CD14-positive monocyte (primary cell): ENCODE measurements at regions not wholly inside any gene's neighbourhood (a gene's known extent, or its start where the extent isn't known, plus 50 kb on each side); places are given as distances from the start of the nearest gene placed in this dataset.

ENCODE experiments used
- DNase-seq, 3 donors: peaks; one replicate each; pipeline ENCODE4 v3.0.0-alpha.2; 2011 to 2022
- H2AFZ ChIP-seq: 2 replicates; pipeline ENCODE4 v1.6.0; 2012; ENCODE audit warnings: mild to moderate bottlenecking, low read depth, low read length, inconsistent platforms; ENCODE audit not compliant: insufficient read depth, poor library complexity, severe bottlenecking
- H3K27ac ChIP-seq, 2 donors: 1 replicate in 1 of 2; 2 replicates in 1 of 2; pipeline ENCODE4 v1.5.1; 2012 to 2013; ENCODE audit warnings: low read length in 2 of 2, control low read depth in 1 of 2, inconsistent platforms in 1 of 2, low read depth in 1 of 2, mild to moderate bottlenecking in 1 of 2
- H3K27me3 ChIP-seq, 2 donors: one replicate each; pipeline versions ENCODE4 v1.6.0 to v1.6.1; 2011 to 2013; ENCODE audit warnings: low read length in 2 of 2; ENCODE audit not compliant: control insufficient read depth in 2 of 2, insufficient read depth in 2 of 2
- H3K36me3 ChIP-seq, 2 donors: replicated peaks in 1 of 2; 1 replicate in 1 of 2; 2 replicates in 1 of 2; pipeline versions ENCODE4 v1.5.1 to v1.6.1; 2012 to 2013; ENCODE audit warnings: low read length in 2 of 2, control low read depth in 1 of 2, inconsistent platforms in 1 of 2, mild to moderate bottlenecking in 1 of 2; ENCODE audit not compliant: insufficient read depth in 2 of 2, control insufficient read depth in 1 of 2
- H3K4me1 ChIP-seq, 2 donors: 1 replicate in 1 of 2; 2 replicates in 1 of 2; pipeline versions ENCODE4 v1.5.1 to v1.6.1; 2012 to 2013; ENCODE audit warnings: low read length in 2 of 2, control low read depth in 1 of 2, inconsistent platforms in 1 of 2, mild to moderate bottlenecking in 1 of 2, moderate library complexity in 1 of 2; ENCODE audit not compliant: insufficient read depth in 2 of 2, control insufficient read depth in 1 of 2
- H3K4me2 ChIP-seq: replicated peaks from 2 replicates; pipeline ENCODE3; 2012; ENCODE audit warnings: low read length, moderate library complexity, mild to moderate bottlenecking; ENCODE audit not compliant: poor library complexity, severe bottlenecking; ENCODE audit errors: extremely low read depth
- H3K4me3 ChIP-seq, 3 experiments: fragments of 200-600 bp in 1 of 3; sonication (generic) in 1 of 3; replicated peaks in 1 of 3; 1 replicate in 2 of 3; 2 replicates in 1 of 3; pipeline ENCODE4 v1.5.1; 2011 to 2013; ENCODE audit warnings: low read length in 3 of 3, mild to moderate bottlenecking in 3 of 3, control low read depth in 2 of 3, low read depth in 2 of 3, inconsistent platforms in 1 of 3, moderate library complexity in 1 of 3
- H3K79me2 ChIP-seq: 2 replicates; pipeline ENCODE4 v1.6.0; 2012; ENCODE audit warnings: mild to moderate bottlenecking, control low read depth, inconsistent platforms, low read length, moderate library complexity; ENCODE audit not compliant: insufficient read depth
- H3K9ac ChIP-seq: 2 replicates; pipeline ENCODE4 v1.6.0; 2017; ENCODE audit warnings: low read length, mild to moderate bottlenecking; ENCODE audit not compliant: insufficient read depth, poor library complexity, severe bottlenecking
- H3K9me3 ChIP-seq, 2 donors: replicated peaks in 1 of 2; 1 replicate in 1 of 2; 2 replicates in 1 of 2; pipeline versions ENCODE4 v1.5.1 to v1.6.1; 2012 to 2013; ENCODE audit warnings: low read length in 2 of 2, control low read depth in 1 of 2; ENCODE audit not compliant: control insufficient read depth in 1 of 2, insufficient read depth in 1 of 2
- H4K20me1 ChIP-seq: 2 replicates; pipeline ENCODE4 v1.6.0; 2012; ENCODE audit warnings: mild to moderate bottlenecking, low read length, control low read depth, moderate library complexity; ENCODE audit not compliant: insufficient read depth
- H3K27ac Mint-ChIP-seq, 7 donors: one replicate each; pipeline ENCODE4 v1.8.0; 2020; ENCODE audit warnings: mild to moderate bottlenecking in 7 of 7, mixed read lengths in 7 of 7, moderate library complexity in 6 of 7, inconsistent platforms in 2 of 7
- H3K27me3 Mint-ChIP-seq, 3 donors: one replicate each; pipeline ENCODE4 v1.8.0; 2021 to 2022; ENCODE audit warnings: low read depth in 3 of 3, mild to moderate bottlenecking in 3 of 3, mixed read lengths in 3 of 3, moderate library complexity in 3 of 3, inconsistent platforms in 1 of 3
- H3K36me3 Mint-ChIP-seq, 2 donors: one replicate each; pipeline ENCODE4 v1.8.0; 2020; ENCODE audit warnings: mixed read lengths in 2 of 2, inconsistent platforms in 1 of 2, mild to moderate bottlenecking in 1 of 2
- H3K4me1 Mint-ChIP-seq: one replicate; pipeline ENCODE4 v1.8.0; 2020; ENCODE audit warnings: mild to moderate bottlenecking, mixed read lengths
- H3K4me3 Mint-ChIP-seq, 2 donors: one replicate each; pipeline ENCODE4 v1.8.0; 2020; ENCODE audit warnings: mild to moderate bottlenecking in 2 of 2, mixed read lengths in 2 of 2, moderate library complexity in 1 of 2
- H3K9me3 Mint-ChIP-seq, 7 donors: one replicate each; pipeline ENCODE4 v1.8.0; 2020 to 2022; ENCODE audit warnings: mixed read lengths in 7 of 7, mild to moderate bottlenecking in 6 of 7, moderate library complexity in 6 of 7, inconsistent platforms in 2 of 7
- WGBS: methylation state at CpG from one replicate; pipeline ENCODE4 v1.1.5; 2013; ENCODE audit warnings: missing lambda C conversion rate; ENCODE audit not compliant: insufficient coverage; 5-methylcytosine and 5-hydroxymethylcytosine counted together
- intact Hi-C, 2 donors: fragments of 100-400 bp; cut with micrococcal nuclease; formaldehyde crosslinking; loops; one replicate each; pipeline versions ENCODE4 v1.15.0 to v1.15.1; 2023
- TF ChIP-seq, protein P1 (sequence below): fragments of 200-600 bp; IDR thresholded peaks from one replicate; pipeline ENCODE4 v1.8.0; 2022; ENCODE audit warnings: antibody characterized with exemption, mild to moderate bottlenecking

DNA sequence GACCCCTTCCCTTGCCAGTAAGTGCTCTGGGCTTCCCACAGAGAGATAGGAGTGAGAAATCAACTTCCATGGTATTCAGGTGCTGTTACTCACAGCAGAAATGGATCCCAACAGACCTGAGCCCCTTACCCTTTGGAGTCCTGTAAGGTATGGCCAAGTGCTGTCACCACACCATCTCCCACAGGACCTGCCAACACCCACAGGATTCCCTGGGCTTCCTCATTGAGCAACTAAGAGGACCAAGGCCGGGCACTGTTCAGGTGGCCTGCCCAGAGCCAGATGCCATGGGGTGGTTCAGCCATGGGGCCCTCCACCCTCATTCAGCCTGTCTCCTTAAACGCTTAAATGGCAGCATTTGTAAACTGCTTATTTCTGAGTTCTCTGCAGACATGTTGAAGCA is 166.2 kb downstream of the TRIM43 start:
- Mint-ChIP-seq H3K9me3 (no peaks in the 10 kb centered on the region), H3K27ac (no peak overlapping the region), H3K36me3 (no peaks in the 10 kb centered on the region), H3K4me1 (no peaks in the 10 kb centered on the region), H3K27me3 (peaks cover 0 to 5% (median 2%) of the 10 kb centered on the region in 3 donors), H3K4me3 (no peak overlapping the region)
- WGBS, result 0% methylated on average over 1 of the region's 2 CpGs
- Histone ChIP-seq H3K4me2 (no peak overlapping the region), H3K9me3 (no peaks in the 10 kb centered on the region), H4K20me1 (no peaks in the 10 kb centered on the region), H3K27ac (no peak overlapping the region), H3K36me3 (no peaks in the 10 kb centered on the region), H3K79me2 (no peaks in the 10 kb centered on the region), H3K4me1 (no peaks in the 10 kb centered on the region), H3K4me3 (no peak overlapping the region), H3K27me3 (no peaks in the 10 kb centered on the region), H2AFZ (no peak overlapping the region), H3K9ac (no peak overlapping the region)
- TF ChIP-seq, protein P1, sequence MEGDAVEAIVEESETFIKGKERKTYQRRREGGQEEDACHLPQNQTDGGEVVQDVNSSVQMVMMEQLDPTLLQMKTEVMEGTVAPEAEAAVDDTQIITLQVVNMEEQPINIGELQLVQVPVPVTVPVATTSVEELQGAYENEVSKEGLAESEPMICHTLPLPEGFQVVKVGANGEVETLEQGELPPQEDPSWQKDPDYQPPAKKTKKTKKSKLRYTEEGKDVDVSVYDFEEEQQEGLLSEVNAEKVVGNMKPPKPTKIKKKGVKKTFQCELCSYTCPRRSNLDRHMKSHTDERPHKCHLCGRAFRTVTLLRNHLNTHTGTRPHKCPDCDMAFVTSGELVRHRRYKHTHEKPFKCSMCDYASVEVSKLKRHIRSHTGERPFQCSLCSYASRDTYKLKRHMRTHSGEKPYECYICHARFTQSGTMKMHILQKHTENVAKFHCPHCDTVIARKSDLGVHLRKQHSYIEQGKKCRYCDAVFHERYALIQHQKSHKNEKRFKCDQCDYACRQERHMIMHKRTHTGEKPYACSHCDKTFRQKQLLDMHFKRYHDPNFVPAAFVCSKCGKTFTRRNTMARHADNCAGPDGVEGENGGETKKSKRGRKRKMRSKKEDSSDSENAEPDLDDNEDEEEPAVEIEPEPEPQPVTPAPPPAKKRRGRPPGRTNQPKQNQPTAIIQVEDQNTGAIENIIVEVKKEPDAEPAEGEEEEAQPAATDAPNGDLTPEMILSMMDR, result no peak
- intact Hi-C loops, result no loop called here
- no peak for DNase-seq

DNA sequence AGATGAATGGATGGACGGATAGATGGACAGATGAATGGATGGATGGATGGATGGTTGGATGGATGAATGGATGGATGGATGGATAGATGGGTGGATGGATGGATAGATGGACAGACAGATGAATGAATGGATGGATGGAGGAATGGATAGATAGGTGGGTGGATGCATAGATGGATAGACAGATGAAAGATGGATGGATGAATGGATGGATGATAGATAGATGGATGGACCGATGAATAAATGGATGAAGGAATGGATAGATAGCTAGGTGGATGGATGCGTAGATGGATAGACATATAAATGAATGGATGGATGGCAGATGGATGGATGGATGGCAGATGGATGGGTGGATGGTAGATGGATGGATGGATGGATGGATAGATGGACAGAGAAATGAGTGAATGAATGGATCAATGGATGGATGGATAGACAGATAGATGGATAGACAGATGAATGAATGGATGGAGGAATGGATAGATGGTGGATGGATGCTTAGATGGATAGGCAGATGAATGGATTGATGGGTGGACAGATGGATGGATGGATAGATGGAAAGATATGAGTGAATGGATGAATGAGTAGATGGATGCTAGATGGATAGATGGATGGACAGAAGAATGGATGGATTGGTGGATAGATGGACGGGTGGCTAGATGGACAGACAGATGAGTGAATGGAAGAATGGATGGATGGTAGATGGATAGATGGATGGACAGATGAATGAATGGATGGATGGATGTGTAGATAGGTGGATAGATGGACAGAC is 167.9 kb downstream of the TRIM43 start:
- Histone ChIP-seq H3K4me1 (no peaks in the 10 kb centered on the region), H3K79me2 (no peaks in the 10 kb centered on the region), H3K4me3 (no peak overlapping the region), H3K36me3 (no peaks in the 10 kb centered on the region), H4K20me1 (no peaks in the 10 kb centered on the region), H3K9me3 (no peaks in the 10 kb centered on the region), H2AFZ (no peak overlapping the region), H3K27ac (no peak overlapping the region), H3K9ac (no peak overlapping the region), H3K27me3 (no peaks in the 10 kb centered on the region), H3K4me2 (no peak overlapping the region)
- Mint-ChIP-seq H3K36me3 (no peaks in the 10 kb centered on the region), H3K4me3 (no peak overlapping the region), H3K27me3 (peaks cover 0 to 5% (median 2%) of the 10 kb centered on the region in 3 donors), H3K27ac (no peak overlapping the region), H3K4me1 (no peaks in the 10 kb centered on the region), H3K9me3 (no peaks in the 10 kb centered on the region)
- no peak for DNase-seq
- TF ChIP-seq, protein P1, result no peak
- intact Hi-C loops, result no loop called here
- 93% methylated on average over 4 of the region's 4 CpGs for WGBS
